HG02943 (cell line): ENCODE measurements at regions not wholly inside any gene's neighbourhood (a gene's known extent, or its start where the extent isn't known, plus 50 kb on each side); places are given as distances from the start of the nearest gene placed in this dataset.

Experiments
- ATAC-seq: cut with Tn5 transposase; IDR thresholded peaks from one replicate; pipeline ENCODE4 v1.9.1; 2021; ENCODE audit warnings: mild to moderate bottlenecking, low read depth, moderate library complexity; ENCODE audit not compliant: unreplicated experiment

DNA sequence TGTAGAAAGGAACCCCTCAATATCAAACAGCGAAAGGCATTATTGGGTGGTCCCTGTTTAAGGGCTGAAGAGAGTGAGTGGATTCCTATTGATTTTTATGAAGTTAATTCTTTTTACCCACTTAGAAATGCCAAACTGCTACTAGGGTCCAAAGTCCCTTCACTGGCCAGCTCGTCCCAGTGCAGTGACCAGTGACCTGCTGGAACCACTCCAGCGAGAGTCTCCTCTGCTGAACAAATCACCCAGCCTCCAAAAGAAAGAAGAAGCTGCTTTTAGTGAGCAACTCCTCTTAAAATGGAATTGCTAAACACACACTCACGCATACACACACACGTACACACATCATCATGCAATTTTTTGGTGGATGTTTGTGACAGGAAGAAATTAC lies 198.2 kb upstream of the PLEKHG7 start:
- no peak for ATAC-seq

- no peak for ATAC-seq
These were observed 198.7 kb upstream of the PLEKHG7 start for GRCh38 chr12:92503971-92504593.

- peak; percentile 48 for ATAC-seq
These were observed 199.5 kb upstream of the PLEKHG7 start for GRCh38 chr12:92503029-92503931.

DNA sequence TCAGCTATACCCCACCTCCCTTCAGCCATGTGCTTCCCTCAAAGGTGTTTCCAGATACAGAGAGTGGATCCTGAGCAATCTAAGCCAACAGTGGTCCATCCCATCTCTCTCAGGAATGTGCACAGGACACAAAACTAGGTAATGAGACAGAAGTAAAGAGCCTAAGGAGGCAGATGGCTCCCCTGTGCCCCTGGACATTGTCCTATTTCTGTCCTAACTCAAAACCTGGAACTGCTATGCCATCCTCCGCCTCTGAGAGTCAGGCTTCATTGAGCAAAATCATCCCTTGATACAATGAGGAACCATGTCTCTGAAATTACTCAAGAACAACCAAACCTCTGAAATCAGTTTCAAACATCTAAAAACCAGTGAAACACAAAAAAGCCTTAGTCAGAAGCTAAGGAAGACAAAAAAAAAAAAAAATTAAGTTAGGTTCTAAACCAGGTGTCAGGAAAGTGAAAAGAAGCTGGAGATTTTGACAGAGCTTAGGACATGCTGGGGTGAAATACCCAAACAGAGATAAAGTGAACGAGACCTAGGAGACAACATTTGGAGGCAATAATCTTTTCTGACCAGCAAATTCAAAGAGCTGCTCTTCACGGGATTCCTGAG lies 200.3 kb upstream of the PLEKHG7 start:
- peak; percentile 45 for ATAC-seq

DNA sequence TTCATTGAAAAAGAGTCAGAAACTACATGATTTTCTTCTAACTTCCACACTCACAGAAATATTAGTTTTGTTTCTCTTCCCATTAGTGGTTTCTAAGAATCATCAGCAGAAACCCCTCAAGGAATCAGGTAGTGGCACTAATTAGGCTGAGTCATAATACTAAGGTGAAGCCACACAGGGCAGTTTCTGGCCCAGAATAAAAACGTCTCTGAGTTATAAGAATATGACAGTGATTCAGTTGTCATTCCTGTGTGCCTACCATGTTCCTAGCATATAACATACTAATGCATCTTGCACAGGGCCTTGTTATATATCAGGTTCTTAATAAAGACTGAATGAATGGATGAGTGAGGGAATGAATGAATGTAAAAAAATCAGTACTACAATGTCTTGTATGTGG lies 206.0 kb upstream of the PLEKHG7 start:
- ATAC-seq: peak; percentile 47

GRCh38 chr12:92495108-92495507 lies 207.7 kb upstream of the PLEKHG7 start:
- ATAC-seq: no peak

GRCh38 chr12:92493816-92494215 lies 209.0 kb upstream of the PLEKHG7 start:
- no peak for ATAC-seq

GRCh38 chr12:92492995-92493394 lies 209.8 kb upstream of the PLEKHG7 start:
- no peak for ATAC-seq

DNA sequence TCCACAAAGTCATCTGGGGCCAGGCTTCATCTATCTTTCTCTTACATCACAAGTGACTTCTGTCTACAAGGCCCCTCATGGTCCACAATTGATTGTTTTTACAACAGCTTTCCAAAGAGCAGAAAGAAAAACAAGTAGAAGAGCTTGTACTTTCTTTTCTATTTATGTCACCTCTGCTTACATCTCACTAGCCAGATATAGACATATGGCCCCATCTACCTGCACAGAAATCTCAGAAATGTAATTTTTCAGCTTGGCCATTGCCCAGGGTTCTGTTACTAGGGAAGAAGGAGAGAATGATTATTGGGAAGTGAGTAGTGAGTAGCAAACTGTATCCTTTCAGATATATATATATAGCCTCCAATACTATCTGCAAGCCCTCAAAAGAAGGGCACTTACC lies 210.5 kb upstream of the PLEKHG7 start:
- no peak for ATAC-seq

DNA sequence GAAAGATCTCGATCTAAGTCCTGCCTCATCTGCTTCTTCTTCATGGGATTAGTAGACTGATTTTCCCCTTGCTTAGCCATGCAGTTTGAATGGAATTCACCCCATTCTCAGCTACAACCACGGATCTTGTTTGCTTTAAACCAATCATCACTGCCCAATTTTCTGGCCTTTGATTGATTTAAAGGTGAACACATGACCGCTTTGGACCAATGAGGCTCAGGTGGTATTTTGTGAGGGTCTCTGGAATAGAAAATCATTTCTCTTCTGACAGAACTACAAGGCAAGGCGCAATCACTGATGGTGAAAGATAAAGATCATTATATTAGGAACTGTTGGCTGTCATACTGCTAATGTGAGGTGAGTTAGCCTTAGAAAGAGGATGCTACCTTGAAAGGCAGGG lies 213.0 kb upstream of the PLEKHG7 start:
- no peak for ATAC-seq

GRCh38 chr12:92488735-92489134 lies 214.1 kb upstream of the PLEKHG7 start:
- no peak for ATAC-seq

GRCh38 chr12:92487138-92487485 lies 215.7 kb upstream of the PLEKHG7 start:
- no peak for ATAC-seq

- no peak for ATAC-seq
These were observed 216.2 kb upstream of the PLEKHG7 start for GRCh38 chr12:92486443-92487137.

DNA sequence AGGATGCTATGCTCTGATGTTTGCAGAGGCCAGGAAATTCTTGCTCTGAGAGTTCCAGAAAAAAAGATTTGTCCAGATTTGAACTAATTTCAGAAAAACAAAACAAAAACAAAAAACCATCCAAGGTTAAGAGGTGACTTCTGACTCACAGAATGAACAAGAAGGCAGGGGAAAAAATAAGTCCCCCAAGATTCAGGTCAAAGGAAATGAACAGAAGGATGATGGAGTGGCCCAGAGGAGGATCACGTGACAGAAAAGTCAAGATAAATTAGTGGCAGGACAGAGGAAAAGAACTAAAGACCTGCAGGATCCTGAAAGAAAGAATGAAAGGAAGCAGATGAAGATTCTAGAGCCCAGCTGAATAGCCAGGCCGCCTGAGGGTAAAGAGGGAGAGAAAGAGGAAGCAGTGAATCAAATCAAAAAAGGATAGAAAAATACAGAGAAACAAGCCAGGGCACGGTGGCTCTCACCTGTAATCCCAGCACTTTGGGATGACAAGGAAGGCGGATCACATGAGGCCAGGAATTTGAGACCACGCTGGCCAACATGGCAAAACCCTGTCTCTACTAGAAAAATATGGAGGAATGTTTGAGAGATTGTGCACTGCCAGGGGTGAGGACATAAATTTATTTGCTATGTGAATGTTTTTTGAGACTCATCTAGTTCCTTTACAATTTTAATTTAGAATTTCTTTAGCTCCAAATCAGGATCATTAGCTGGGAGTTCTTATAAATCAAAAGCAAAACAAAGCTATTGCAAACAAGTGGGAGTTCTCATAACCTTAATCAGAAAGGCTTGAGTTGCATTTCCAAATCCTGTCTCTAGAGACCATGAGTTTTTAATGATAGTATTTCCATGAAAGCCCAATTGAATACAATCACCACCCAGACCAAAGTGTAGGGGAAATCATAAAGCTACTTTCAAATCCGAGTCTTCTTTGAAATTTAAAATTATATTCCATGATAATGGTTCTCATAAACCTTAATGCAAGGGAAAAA lies 217.1 kb upstream of the PLEKHG7 start:
- ATAC-seq: no peak

GRCh38 chr12:92482599-92482998 lies 220.2 kb upstream of the PLEKHG7 start:
- ATAC-seq: no peak

- ATAC-seq: no peak
These were observed 221.7 kb upstream of the PLEKHG7 start for GRCh38 chr12:92481066-92481465.

GRCh38 chr12:92478692-92479091 lies 224.1 kb upstream of the PLEKHG7 start:
- no peak for ATAC-seq

- ATAC-seq: no peak
These were observed 225.9 kb upstream of the PLEKHG7 start for GRCh38 chr12:92476844-92477243.

DNA sequence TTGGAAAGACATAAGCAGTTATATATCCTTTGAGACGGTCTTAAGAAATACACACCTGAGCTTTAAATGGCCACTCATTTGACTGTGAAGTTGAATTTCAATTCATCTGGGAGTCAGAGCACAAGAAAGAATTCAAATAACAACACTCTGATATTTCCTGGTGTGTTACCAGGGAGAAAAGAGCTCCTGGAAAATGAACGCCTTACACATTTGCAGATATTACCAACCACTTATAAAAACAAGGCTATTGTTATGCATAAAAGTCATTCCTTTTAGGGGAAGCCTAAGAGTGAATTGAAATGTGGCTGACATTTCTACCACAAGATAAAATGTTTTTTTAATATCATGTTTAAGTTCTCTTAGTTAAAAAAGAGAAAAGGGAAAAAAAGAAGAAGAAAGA lies 229.2 kb upstream of the PLEKHG7 start:
- no peak for ATAC-seq

- ATAC-seq: no peak
These were observed 230.6 kb upstream of the PLEKHG7 start for GRCh38 chr12:92472201-92472600.
